Endothelial cell of hepatic sinusoid (primary cell): ENCODE measurements at regions not wholly inside any gene's neighbourhood (a gene's known extent, or its start where the extent isn't known, plus 50 kb on each side); places are given as distances from the start of the nearest gene placed in this dataset.

ENCODE experiments used
- in situ Hi-C: cut with HindIII; loops from 2 replicates; pipeline ENCODE4 v1.10.0; 2017; ENCODE audit warnings: low sequenced_read_pairs

DNA sequence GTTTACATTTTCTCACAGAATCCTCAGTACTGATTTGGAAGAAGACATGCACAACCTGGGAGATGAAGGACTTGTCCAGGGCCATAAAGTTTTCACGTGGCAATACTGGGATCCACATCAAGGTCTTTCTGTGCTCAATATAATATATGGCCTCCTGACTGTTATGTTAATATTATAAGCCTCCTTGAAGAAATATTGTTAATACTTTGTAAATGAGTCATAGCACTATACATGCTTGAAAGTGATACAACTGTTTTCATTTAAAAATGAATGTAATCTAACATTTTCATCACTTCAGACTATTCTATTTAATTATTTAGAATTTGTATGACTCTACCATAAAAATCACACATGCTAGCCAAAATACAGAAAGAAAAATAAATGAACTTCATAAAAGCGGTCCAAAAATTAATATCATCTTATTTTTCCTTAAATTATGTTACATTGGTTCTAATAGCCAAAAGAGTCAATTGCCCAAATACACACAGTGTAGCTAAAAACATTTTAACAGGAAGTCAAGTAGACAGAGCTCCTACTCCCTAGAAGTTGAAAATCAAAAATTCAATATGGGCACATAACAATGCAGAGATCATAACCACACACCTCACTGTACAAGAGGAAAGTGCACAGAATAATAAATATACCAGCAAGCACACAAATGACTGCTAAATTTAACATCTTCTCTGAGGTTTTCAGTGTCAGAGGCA, 188.0 kb upstream of the HDDC2 start:
- in situ Hi-C loops = no loop called here

- in situ Hi-C loops = no loop called here
Measured at GRCh38 chr6:125491860-125492618, 190.3 kb upstream of the HDDC2 start.

DNA sequence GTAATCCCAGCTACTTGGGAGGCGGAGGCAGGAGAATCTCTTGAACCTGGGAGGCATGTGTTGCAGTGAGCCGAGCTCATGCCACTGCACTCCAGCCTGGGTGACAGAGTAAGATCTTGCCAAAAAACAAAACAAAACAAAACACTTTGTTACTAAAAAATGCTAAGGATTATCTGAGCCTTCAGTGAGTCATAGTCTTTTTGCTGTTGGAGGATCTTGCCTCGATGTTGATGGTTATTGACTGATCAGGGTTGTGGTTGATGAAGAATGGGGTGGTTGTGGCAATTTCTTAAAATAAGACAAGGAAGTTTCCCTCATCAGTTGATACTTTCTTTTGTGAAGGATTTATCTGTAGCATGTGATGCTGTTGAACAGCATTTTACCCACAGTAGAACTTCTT, 196.8 kb upstream of the HDDC2 start:
- in situ Hi-C loops = no loop called here

- in situ Hi-C loops = no loop called here
Measured at GRCh38 chr6:125499535-125499934, 197.8 kb upstream of the HDDC2 start.

DNA sequence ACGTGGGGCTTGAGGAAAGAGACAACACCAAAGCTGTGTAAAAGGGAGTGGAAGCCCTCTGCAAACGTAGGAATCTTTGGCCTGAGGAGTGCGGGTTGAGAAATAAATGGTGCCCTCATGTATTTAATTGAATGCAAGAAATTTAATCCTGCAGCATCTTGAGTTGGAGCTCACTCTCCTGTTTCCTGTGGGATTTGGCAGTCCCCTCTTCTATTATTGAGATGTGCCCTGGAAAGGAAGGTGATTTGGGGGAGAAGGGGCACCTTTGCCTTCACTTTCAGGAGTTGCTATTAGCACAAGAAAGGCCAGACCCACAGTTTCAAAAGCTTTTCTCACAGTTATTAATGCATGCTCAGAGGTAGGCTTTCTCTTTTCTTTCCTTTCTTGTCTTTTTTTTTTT, 201.4 kb upstream of the HDDC2 start:
- in situ Hi-C loops = no loop called here

GRCh38 chr6:125507987-125508655, 206.4 kb upstream of the HDDC2 start:
- in situ Hi-C loops = no loop called here

DNA sequence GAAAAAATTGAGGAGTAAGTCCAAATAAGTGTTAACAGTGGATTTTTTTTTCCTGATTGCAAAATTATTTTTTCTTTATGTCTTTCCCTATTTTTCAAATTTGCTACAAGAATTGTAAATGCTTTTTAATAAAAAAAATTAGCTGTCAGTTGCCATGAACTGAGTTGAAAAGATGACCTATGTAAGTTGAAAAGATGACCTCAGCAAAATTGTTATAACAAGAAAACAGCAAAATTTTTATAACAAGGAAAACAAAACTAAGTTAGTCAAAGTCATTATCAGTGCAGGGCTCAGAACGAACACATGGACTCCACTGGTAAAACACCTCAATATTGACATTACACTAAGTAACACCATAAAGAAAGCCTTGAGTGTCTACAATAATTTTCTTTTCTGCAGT, 207.0 kb upstream of the HDDC2 start:
- in situ Hi-C loops = no loop called here

- in situ Hi-C loops = no loop called here
Measured at GRCh38 chr6:125509477-125509876, 207.7 kb upstream of the HDDC2 start.

- in situ Hi-C loops = no loop called here
Measured at GRCh38 chr6:125510405-125510804, 208.6 kb upstream of the HDDC2 start.

GRCh38 chr6:125511809-125512396, 210.1 kb upstream of the HDDC2 start:
- in situ Hi-C loops = no loop called here

DNA sequence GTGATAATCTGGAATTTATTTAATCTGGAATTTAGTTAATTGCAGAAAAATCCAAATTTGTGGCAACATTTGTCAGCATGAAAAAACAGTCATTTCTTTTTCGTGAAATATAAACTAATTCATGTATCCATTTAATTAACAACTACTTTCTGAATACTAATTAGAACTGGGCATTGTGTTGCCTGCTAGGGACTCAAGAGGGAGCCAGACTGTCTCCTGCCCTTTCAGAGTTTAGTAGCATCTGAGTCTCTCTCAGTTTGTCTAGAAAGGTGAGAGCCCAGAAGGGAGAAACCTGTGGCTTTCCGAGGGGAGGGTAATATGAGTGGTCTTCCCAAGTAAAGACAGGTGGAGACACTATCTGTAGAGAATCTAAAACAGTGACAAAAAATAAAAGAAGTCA, 210.9 kb upstream of the HDDC2 start:
- in situ Hi-C loops = no loop called here

- in situ Hi-C loops = no loop called here
Measured at GRCh38 chr6:125513978-125514377, 212.2 kb upstream of the HDDC2 start.

DNA sequence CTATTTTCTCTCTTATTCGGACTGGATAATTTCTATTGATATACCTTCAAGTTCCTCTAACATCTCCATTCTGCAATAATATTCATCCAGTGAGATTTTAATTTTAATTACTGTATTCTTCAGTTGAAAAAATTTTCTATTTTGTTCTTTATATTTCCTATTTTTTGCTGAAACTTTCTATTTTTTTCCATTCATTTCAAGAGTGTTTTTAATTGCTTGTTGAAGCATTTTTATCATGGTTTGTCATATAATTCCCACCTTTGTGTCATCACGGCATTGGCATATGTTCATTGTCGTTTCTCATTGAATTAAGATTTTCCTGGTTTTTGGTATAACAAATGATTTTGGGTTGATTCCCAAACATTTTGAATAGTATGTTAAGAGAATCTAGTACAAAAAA, 214.9 kb upstream of the HDDC2 start:
- in situ Hi-C loops = no loop called here

DNA sequence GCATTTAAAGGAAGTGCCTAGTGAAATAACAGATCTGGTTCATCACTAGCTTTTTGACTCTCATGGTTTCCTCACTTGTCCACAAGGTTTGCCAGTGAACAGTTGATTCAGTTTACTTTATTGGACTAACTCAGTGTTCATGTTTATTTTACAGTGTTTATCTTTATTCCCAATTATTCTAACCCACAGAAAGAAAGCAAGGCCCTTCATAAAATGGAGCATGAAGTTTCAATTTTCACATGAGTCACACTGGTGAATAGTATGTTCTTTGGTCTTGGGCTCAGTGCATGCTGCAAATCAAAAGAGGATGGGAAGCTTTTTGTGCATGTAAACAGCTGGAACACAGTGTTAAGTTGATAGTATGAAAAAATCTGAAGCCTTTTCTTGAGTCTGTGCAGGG, 217.6 kb upstream of the HDDC2 start:
- in situ Hi-C loops = no loop called here

DNA sequence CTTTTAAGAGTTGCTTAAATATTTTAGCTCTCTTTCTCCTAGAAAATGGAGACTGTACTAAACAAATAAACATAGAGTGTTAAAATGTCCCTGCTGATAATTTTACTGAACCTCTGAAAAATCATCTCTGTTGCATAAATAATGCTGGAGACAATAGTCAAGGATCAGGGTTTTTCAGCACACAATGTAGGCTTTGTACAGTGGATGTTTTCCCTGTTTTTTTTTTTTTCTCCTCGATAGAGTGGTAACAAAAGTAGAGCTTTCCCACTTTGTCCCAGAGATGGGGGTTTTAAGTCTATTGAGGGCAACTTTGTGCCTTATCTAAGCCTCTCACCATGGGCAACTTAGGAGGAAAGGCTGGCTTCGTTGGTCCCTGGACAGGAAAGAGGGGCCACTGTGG, 222.6 kb upstream of the HDDC2 start:
- in situ Hi-C loops = no loop called here

- in situ Hi-C loops = no loop called here
Measured at GRCh38 chr6:125526007-125526720, 223.3 kb upstream of the HEY2 start.

GRCh38 chr6:125528621-125529041, 220.8 kb upstream of the HEY2 start:
- in situ Hi-C loops = no loop called here

DNA sequence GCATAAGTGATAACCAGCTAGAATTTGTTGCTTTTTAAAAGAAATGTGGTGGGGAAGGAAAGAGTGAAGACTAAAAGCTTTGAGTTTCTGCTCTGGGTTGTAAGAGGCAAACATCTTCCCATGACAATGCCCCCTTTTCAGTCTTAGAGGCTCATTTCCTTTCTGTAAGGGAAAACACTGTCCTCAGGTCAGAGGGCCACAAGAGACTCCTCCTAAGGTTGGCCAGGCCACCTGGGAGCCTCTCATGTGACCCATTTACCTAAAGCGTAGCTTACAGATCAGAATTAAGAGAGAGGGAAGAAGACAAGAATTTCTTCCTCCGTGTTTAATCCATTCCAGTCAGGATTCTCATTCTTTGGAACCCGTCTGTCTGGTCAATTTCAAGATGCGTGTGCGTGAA, 220.4 kb upstream of the HEY2 start:
- in situ Hi-C loops = no loop called here

GRCh38 chr6:125533710-125534397, 215.6 kb upstream of the HEY2 start:
- in situ Hi-C loops = no loop called here
